HG03135 (cell line): ENCODE measurements at regions not wholly inside any gene's neighbourhood (a gene's known extent, or its start where the extent isn't known, plus 50 kb on each side); places are given as distances from the start of the nearest gene placed in this dataset.

Source experiments
- ATAC-seq: cut with Tn5 transposase; IDR thresholded peaks from one replicate; pipeline ENCODE4 v1.9.1; 2021; ENCODE audit warnings: mild to moderate bottlenecking, moderate library complexity; ENCODE audit not compliant: unreplicated experiment

DNA sequence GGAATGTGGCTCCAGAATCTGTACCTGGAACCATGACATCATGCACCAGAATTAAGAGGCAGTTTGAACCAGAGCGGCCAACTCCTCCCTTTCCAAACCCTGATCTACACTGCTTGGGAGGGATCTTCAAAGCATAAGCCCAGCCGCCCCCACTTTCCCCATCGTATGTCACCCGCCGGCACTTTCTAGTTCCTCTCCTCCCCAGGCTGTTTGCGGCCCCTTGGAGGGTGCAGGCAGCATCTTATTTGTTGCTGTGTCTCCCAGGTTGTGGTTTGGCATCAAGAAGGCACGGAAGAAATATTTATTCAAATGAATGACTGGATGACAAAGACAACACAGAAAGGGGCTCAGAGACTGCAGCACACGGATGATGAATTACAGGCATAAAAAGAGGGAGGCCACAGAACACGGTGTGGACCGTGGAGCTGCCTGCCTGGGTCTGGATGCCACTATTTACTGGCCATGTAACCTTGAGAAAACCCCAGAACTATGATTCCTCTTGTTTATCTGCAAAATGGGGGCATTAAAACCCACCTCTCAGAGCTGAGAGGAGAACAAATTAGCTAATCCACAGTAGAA lies 305.8 kb downstream of the EIPR1 start:
- ATAC-seq: no peak

DNA sequence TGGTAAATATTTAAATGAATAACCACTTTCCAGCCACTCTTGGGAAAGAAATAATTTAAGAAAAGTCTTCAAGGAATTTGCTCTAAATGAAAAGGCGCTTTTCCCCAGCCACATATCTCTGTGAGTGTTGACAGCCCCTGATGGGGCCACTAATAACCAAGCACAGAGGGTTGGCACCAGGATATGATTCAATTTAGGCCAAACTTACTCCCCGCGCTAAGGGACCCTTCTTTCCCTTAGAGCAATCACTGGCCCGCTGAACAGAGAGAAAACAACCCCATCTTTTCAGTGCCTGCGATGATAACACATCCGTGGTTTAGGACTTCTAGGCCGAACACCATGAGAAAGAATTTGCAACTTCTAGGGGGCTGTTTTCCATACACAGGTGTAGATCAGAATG lies 310.8 kb downstream of the EIPR1 start:
- ATAC-seq: no peak

DNA sequence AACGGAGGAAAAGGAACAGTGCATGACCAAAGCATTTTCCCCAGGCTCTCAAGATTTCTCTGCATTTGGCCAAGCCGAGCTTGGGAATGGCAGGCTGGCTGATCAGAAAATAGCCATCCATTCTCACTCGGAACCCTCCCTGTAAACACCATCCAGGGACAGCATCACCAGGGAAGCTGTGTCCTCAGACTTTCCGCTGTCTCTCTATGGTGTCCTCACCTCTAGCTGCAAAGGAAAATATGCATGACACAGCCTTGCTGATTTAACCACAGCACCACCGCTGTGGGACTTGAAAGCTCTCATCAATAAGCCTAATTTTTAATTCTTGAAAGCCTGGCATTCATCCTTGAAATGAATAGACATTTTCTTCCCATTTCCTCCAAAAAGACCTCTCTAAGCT lies 311.7 kb downstream of the EIPR1 start:
- ATAC-seq: no peak

DNA sequence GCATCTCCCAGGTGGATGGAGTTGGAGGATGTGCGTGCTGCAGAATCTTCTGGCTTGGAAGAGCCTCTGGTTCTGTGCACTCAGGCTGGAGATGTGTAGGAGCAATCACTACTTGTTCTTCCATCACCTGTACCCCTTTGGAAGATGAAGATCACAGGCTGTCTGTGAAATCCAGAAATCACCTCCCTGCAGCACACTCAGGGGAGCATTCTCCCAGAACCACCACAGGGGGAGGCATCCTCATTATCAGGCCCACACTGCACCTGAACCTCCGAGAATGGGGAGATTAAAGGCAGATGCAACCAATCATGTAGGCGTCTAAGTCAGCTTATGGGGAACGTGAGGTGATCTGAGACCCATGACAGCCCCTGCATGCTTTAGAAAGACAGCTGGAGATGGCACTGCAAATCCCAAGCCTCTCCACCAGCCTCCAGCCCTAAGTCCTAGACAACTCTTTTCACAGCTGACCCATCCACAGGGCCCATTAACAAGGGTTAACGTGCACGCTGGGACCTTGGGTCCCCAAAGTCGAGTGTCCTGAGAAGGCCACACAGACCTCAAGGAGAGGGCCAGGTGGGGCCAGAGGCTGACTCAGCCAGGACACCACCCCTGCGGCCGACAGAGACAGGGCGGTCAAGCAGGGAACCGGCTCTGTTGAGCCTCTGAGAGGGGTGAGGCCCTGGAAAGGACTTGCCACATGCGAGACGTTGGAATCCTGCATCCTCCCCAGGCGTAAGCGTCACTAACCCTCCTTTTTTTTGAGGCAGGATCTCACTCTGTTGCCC lies 314.9 kb downstream of the EIPR1 start:
- ATAC-seq: no peak

DNA sequence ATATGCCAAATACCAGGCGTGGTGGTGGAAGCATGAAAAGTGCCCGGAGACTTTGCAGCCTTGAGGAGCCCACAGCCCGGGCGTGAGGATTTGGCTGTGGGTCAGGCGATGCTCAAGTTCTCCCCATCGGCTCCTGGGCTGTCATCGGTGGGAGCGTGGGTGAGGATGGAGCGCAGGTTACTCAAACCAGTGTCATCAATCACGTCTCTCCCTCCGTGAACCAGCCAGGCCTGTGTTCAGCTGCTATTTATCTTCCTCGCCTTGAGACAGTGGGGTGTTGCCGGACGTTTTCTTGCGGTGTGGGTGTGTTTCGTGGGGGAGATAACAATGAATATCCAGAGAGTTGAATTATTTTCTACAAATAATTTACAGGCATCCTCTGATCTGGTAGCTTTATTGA lies 317.6 kb downstream of the EIPR1 start:
- ATAC-seq: no peak

DNA sequence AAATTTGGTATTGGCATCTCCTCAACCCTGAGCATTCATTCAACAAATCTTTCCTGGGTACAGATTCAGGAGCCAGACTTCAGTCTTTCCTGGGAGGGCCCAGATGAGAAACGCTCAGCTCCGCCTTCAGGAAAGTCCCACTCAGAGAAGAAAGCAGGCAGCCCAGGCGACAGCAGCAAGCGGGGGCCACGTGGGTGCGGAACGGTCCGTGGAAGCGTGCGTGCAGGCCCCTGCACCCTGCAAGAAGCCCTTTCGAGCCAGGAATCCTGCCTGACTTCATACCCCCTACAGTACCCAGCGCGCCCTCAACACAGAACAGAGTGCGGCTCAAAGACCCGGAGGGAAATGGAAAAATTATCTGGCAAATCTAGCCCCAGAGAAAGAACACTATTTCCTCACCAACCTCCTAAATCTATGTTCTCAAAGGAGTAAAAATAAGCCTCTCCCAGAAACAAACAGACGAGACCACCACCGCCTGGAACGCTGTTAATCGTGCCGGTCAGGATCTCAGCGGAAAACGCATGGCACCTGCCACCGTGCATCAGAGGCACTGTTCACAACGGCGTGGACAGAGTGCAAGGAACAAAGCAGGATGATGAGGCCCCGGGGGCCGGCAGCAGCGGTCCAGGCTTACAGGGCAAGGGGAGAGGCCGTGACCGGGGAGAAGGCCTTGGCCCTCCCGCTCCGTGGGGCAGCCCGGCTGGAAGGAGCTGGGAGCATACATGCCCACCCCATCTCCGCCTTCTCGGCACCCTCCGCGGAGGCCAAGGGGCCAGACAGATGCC lies 318.3 kb downstream of the EIPR1 start:
- no peak for ATAC-seq

DNA sequence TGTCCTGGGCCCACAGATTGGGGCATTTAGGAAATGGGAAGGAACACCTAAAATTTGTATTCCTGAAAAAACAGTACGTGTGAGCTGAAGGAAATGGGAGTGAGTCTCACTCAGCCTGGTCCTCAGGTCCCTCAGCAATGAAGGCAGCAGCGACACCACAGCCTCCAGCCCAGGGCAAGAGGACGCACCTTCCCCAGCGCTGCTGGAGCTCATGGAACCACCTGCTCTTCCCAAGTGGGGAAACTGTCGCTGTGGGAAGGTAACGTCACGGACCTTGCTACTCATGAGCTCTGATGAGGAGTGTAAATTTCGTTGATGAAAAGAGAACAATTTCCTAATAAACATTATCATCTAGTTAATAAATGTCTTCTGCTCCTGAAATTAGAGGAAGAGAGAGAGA lies 323.6 kb downstream of the EIPR1 start:
- no peak for ATAC-seq

DNA sequence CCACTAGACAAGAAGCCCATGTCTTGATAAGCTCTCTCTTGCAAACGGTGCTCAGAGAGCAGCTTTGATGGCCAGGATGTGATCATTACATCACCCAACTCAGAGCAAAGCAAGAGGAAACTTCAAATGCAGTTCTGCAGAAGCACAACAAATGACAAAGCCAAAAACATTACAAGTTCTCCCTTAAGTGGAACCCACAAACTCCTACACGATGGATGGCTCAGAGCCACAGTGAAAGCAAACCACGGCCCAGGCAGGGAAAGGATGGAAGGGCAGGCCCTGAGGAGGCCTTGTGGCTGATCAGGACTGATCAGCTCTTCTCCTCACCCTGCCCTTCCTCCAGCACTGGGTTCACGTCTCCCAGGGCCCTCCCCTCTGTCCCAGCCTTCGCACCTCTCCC lies 326.4 kb downstream of the EIPR1 start:
- no peak for ATAC-seq

DNA sequence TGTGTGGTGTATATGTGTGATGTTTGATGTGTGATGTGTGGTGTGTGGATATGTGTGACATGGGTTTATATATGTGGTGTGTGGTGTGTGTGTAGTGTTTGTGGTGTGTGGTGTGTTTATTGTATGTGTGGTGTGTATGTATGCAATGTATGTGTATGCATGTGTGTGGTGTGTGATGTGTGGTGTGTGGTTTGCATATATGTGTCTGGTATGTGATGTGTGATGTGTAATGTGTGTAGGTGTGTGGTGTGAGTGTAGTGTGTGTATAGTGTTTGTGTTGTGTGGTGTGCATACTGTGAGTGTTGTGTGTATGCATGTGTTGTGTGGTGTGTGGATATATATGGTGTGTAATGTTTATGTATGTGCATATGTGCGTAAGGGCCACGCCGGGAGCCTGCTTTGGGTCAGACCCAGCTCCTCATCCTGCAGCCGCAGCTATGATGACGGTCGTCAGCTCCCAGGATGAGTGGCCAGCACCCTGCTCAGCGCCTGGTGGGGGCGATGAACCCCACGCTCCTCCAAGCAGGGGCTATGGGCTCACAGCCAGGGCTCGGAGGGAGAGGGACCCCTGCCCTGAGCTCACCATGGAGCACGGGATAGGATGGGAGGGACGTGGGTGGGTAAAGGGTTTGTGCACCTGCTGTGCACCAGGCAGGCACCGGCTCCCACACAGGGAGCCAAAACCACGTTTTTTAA lies 331.3 kb downstream of the EIPR1 start:
- no peak for ATAC-seq

DNA sequence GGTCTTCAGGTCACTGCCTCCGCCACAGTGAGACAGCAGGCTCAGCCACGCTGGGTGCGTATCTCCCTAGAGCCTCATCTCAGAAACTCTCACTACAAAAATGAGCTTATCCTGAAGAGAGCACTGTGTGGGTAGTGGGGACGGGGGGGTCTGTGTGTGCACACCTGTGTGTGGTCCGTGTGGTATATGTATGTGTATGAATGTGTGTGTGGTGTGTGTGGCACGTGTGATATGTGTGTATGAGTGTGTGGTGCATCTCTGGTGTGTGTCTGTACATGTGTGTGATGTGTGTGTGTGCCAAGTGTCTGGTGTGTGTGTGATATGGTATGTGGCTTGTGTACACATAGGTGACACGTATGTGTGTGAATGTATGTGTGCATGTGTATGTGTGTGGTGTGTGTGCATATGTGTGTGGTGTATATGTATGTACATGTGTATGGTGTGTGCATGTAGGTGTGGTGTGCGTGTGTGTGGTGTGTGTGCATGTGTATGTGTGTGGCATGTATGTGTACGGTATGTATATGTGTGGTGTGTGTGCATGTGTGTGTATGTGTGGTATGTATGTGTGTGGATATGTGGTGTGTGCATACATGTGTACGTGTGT lies 332.2 kb downstream of the EIPR1 start:
- no peak for ATAC-seq

DNA sequence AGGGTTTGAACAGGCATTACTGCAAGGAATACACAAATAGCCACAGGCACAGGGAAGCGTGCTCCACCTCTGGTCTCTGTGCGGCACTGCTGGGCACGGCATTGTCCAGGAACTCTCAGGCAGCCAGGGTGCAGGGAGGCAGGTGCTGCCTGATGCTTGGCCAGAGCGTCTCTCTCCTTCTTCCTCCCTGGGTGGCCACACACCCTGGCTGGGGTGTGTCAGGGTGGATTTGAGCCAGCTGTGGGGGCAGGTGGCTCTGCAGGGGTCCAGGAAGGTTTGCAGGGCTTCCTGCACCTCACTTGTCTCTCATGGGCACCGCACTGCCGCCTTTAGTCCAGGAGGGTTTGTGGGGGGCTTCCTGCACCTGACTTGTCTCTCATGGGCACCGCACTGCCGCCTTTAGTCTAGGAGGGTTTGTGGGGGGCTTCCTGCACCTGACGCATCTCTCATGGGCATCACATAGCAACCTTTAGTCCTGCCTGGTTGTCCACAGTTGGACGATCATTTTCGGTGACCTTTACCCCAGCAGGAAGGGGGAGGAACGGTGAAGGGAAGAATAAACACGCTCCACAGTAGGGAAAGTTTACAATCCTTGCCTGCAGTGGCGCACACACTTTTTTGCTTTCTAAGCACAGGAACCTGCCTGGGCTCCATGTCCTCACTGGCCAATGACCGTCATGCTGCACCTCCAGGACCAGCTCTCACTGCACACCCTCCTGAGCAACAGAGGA lies 332.9 kb downstream of the EIPR1 start:
- ATAC-seq: no peak

DNA sequence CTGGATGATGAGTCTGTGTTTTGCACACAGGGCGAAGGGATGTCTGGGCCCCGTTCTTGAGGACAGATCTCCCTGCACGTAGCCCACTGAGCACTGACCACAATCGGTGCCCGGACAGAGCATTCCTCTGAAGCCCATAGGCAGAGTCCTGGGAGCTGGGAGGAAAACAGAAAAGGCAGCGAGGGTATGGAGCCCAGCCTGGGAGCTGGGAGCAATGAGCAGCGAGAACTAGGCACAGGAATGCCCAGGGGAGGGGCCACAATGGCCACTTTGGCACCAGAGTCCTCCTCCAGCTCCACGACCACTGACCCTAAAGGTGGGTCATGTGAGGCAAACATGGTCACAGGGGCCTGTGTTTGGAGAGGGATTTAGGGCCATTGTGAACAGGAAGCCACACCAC lies 333.9 kb downstream of the EIPR1 start:
- no peak for ATAC-seq

DNA sequence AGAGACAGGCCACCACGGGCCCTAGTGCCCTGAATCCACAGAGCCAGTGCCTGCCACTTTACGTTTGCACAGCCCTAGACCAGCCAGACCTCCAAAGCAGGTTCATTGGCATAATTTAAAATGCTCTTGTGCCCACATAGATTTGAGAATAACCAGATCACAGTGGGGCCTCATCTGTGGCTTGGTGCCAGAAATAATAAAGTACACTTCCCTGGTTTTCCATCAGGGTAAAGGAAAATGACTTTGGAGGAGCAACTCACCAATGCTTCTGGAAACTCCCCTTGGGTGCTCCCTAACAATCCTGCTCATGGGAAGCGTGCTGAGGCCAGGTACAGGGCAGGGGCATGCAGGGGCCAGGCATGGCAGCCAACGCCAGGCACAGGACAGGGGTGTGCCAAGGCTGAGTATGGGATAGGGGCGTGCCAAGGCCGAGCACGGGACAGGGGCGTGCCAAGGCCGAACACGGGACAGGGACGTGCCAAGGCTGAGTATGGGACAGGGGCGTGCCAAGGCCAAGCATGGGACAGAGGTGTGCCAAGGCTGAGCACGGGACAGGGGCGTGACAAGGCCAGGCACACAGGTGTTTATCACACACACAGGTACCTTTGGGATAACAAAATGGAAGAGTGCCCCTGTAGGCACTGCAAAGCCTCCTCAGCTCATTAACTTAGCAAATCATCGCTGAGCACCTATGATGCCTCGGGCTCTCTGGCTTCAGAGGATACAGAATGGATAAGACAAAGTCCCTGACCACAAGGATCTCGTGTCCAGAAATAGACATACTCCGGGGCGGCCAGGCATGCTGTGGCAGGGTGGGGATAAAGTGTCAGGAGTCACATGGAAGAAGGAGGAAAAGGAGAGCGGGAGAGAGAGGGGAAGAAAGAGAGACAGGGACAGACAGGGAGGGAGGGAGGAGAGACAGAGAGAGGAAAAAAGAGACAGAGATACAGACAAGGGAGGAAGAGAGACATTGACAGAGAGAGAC lies 334.7 kb downstream of the EIPR1 start:
- ATAC-seq: no peak

DNA sequence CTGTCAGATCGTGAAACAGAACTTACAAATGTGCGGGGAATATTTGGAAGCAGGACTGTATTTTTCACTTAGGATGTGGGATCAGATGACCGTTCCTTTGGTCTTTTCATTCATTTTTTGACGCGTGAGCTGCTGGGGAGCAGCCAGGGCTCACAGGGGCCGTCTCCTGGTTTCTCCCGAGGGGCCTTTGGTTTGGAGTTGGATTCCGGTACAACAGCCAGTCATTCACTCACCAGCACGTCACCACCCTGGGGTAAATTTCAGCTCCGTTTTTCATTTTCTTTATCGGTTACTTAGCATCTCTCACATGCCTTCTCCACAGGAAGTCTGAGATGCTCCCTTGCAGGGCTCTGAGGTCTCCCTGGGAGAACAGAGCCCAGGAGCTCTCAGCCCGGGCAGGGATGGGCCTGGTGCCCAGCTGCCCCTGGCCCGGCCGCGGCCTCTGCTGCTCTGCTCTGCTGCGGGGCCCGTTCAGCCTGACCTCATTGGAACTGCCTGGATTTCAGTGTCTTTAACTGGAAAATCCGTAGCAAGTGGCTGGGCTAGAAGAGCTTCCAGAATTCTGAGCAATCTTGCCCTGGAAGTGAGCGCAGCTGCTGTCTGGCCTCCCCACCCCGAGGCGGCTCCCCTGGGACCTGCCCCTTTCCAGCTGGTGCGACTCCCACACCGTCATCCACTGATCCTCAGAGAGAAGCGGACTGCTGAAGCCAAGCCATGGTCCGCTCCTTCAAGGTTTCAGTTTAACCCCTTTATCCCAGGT lies 335.6 kb downstream of the EIPR1 start:
- no peak for ATAC-seq

DNA sequence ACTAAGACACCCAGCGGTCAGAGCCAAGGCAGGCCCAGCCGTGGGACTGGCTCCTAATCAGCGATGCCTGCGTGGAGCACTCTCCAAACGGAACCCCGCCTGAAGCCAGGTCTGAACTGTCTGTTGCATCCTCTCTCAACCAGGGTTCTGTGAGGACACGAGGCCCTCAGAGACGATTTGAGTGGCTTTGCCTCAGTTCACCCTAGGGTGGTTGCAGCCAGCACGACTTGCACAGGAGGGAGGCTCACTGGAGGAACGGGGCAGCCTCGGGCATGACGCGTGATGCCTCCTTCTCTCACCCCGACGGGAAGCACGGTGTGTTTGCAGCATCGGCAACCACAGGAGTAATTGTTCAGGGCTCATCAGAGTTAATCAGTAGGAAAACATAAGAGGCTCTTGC lies 336.4 kb downstream of the EIPR1 start:
- no peak for ATAC-seq

DNA sequence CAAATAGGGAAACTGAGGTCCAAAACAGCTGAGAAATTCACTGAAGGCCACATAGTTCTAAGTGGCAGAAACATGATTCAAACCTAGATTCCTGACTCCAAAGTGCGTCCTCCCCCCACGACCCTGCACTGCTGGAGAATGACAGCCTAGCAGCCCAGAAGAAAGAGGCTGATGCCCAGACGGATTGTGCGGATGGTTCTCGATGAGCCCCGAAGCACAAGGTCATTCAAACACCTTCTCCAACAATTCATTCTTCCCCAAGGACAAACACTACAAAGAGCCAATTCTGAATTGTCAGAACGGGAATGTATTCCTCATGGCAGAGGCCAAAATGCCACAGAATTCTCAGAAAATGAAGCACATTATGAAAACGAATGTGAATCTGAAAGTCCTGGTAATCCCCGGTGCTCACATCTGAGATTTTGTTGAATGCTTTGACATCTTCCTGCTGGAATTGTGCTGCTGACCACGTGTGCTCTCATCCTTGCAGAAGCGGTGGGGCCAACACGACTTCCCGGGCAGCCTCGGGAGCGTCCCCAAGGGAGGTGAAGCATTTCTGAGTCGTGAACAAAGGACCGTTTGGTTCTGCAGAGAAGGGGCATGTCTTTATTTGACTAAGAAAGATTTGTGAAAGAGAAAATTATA lies 337.0 kb downstream of the EIPR1 start:
- no peak for ATAC-seq

DNA sequence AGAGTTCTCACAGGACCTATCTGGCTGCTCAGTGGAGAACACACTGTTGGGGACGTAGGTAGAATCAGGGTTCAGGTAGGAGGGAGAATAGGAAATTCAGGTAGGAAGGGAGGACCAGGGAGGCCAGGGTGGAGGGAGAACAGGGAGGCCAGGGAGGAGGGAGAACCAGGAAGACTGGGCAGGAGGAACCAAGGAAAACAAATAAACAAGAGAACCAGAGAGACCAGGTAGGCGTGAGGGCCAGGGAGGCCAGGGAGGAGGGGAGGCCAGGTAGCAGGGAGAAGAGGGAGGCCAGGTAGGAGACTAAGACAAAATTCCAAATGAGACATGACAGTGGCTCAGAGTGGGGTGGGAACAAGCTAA lies 337.6 kb downstream of the EIPR1 start:
- ATAC-seq: no peak
